Right lobe of liver (tissue), 4 donors: ENCODE measurements at regions not wholly inside any gene's neighbourhood (a gene's known extent, or its start where the extent isn't known, plus 50 kb on each side); places are given as distances from the start of the nearest gene placed in this dataset.

Experiments
- POLR2A ChIP-seq: fragments of 450-650 bp; IDR thresholded peaks from one replicate; pipeline ENCODE4 v1.6.1; 2017; ENCODE audit warnings: antibody characterized with exemption, mild to moderate bottlenecking
- TF ChIP-seq, protein P1 (sequence below), 4 donors: fragments of 200-600 bp in 3 of 4; fragments of 450-650 bp in 1 of 4; IDR thresholded peaks; one replicate each; pipeline versions ENCODE4 v1.5.1 to v1.8.0; 2016 to 2022; ENCODE audit warnings: antibody characterized with exemption in 4 of 4, mild to moderate bottlenecking in 2 of 4
- donor health status: DM: no; HTN: no; CAD: no.
- donor health status: DM: no; HTN: no; CAD: no.
- donor health status: DM: no; HTN: yes; CAD: no.

GRCh38 chr7:85757348-85757747, 570.5 kb upstream of the SEMA3D start:
- TF ChIP-seq, protein P1, sequence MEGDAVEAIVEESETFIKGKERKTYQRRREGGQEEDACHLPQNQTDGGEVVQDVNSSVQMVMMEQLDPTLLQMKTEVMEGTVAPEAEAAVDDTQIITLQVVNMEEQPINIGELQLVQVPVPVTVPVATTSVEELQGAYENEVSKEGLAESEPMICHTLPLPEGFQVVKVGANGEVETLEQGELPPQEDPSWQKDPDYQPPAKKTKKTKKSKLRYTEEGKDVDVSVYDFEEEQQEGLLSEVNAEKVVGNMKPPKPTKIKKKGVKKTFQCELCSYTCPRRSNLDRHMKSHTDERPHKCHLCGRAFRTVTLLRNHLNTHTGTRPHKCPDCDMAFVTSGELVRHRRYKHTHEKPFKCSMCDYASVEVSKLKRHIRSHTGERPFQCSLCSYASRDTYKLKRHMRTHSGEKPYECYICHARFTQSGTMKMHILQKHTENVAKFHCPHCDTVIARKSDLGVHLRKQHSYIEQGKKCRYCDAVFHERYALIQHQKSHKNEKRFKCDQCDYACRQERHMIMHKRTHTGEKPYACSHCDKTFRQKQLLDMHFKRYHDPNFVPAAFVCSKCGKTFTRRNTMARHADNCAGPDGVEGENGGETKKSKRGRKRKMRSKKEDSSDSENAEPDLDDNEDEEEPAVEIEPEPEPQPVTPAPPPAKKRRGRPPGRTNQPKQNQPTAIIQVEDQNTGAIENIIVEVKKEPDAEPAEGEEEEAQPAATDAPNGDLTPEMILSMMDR (IDR thresholded peaks at IDR 0.05), result no peak
- no peak for TF ChIP-seq POLR2A
